Endodermal cell (in vitro differentiated cells): ENCODE measurements at regions not wholly inside any gene's neighbourhood (a gene's known extent, or its start where the extent isn't known, plus 50 kb on each side); places are given as distances from the start of the nearest gene placed in this dataset.

ENCODE experiments used
- DNase-seq: peaks from one replicate; pipeline ENCODE4 v3.0.0-alpha.2; 2017
- H3K27ac ChIP-seq: 2 replicates; pipeline ENCODE4 v1.5.1; 2013; ENCODE audit warnings: mild to moderate bottlenecking, low read depth, low read length, moderate library complexity
- H3K27me3 ChIP-seq: 2 replicates; pipeline ENCODE4 v1.6.1; 2013; ENCODE audit warnings: mild to moderate bottlenecking, low read length, moderate library complexity; ENCODE audit not compliant: insufficient read depth, control insufficient read depth, poor library complexity, severe bottlenecking
- H3K36me3 ChIP-seq: 2 replicates; pipeline ENCODE4 v1.7.0; 2013; ENCODE audit warnings: mild to moderate bottlenecking, low read length, moderate library complexity; ENCODE audit not compliant: control insufficient read depth, insufficient read depth
- H3K4me1 ChIP-seq: one replicate; pipeline ENCODE4 v1.7.0; 2013; ENCODE audit warnings: low read length; ENCODE audit not compliant: control insufficient read depth, insufficient read depth
- H3K4me3 ChIP-seq: 2 replicates; pipeline ENCODE4 v1.5.1; 2013; ENCODE audit warnings: mild to moderate bottlenecking, low read length, moderate library complexity
- H3K9ac ChIP-seq: 2 replicates; pipeline ENCODE4 v1.6.1; 2013; ENCODE audit warnings: mild to moderate bottlenecking, low read length, moderate library complexity; ENCODE audit not compliant: poor library complexity, severe bottlenecking; ENCODE audit errors: extremely low read depth
- H3K9me3 ChIP-seq: 2 replicates; pipeline ENCODE4 v1.6.1; 2013; ENCODE audit warnings: mild to moderate bottlenecking, low read length, moderate library complexity; ENCODE audit not compliant: control insufficient read depth
- H3K27ac Mint-ChIP-seq: 2 replicates; pipeline ENCODE4 v1.8.0; 2020; ENCODE audit warnings: mixed read lengths
- H3K27me3 Mint-ChIP-seq: 2 replicates; pipeline ENCODE4 v1.8.0; 2021; ENCODE audit warnings: mild to moderate bottlenecking, mixed read lengths; ENCODE audit not compliant: insufficient read depth
- H3K36me3 Mint-ChIP-seq: 2 replicates; pipeline ENCODE4 v1.8.0; 2020; ENCODE audit warnings: low read depth, mixed read lengths
- H3K4me1 Mint-ChIP-seq: 2 replicates; pipeline ENCODE4 v1.8.0; 2020; ENCODE audit warnings: mixed read lengths
- H3K4me3 Mint-ChIP-seq: 2 replicates; pipeline ENCODE4 v1.8.0; 2020; ENCODE audit warnings: mild to moderate bottlenecking, moderate library complexity, mixed read lengths
- H3K9me3 Mint-ChIP-seq: 2 replicates; pipeline ENCODE4 v1.8.0; 2020; ENCODE audit warnings: mild to moderate bottlenecking, mixed read lengths
- WGBS, 2 experiments: methylation state at CpG; one replicate each; pipeline versions ENCODE4 v1.1.5 to v1.1.7; 2013; ENCODE audit warnings: missing lambda C conversion rate in 2 of 2, mixed read lengths in 1 of 2; ENCODE audit not compliant: insufficient coverage in 1 of 2, insufficient read length in 1 of 2; 5-methylcytosine and 5-hydroxymethylcytosine counted together
- TF ChIP-seq, protein P1 (sequence below): fragments of 200-600 bp; sonication (generic); conservative IDR thresholded peaks from 2 replicates; pipeline ENCODE4 v1.5.0; 2021; ENCODE audit warnings: antibody characterized with exemption, mild to moderate bottlenecking

DNA sequence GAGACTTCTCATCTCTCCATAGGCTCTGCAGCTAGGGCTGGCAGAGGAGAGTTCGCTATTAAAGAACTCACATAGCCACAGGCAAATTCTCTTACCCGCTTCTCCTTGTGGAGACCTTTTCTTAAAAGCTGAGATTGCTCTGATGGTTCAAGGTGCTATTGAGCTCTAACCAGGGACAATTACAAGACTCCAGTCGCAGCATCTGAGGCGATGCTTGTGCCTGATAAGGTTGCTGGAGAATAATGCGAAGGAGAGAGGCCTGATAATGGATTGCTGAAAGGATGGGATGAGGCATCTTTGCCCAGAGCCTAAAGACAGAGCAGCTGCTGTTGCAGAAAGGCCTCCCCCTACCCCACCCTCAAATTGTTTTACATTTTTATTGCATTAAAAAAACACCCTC is 244.5 kb upstream of the SOX14 start:
- Mint-ChIP-seq H3K36me3 (no peaks in the 10 kb centered on the region), H3K9me3 (no peaks in the 10 kb centered on the region), H3K27me3 (peaks cover 38% of the 10 kb centered on the region), H3K4me3 (no peak overlapping the region), H3K4me1 (no peaks in the 10 kb centered on the region), H3K27ac (no peak overlapping the region)
- 88 to 93% methylated on average over 3 to 5 of the region's 5 CpGs for WGBS, 2 experiments
- no peak overlapping the region for H3K9ac ChIP-seq
- H3K4me1 ChIP-seq, result no peaks in the 10 kb centered on the region
- H3K27me3 ChIP-seq, result no peaks in the 10 kb centered on the region
- TF ChIP-seq, protein P1, sequence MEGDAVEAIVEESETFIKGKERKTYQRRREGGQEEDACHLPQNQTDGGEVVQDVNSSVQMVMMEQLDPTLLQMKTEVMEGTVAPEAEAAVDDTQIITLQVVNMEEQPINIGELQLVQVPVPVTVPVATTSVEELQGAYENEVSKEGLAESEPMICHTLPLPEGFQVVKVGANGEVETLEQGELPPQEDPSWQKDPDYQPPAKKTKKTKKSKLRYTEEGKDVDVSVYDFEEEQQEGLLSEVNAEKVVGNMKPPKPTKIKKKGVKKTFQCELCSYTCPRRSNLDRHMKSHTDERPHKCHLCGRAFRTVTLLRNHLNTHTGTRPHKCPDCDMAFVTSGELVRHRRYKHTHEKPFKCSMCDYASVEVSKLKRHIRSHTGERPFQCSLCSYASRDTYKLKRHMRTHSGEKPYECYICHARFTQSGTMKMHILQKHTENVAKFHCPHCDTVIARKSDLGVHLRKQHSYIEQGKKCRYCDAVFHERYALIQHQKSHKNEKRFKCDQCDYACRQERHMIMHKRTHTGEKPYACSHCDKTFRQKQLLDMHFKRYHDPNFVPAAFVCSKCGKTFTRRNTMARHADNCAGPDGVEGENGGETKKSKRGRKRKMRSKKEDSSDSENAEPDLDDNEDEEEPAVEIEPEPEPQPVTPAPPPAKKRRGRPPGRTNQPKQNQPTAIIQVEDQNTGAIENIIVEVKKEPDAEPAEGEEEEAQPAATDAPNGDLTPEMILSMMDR, result no peak
- H3K36me3 ChIP-seq, result no peaks in the 10 kb centered on the region
- no peak overlapping the region for H3K27ac ChIP-seq
- no peak for DNase-seq
- no peak overlapping the region for H3K4me3 ChIP-seq
- H3K9me3 ChIP-seq, result no peaks in the 10 kb centered on the region

DNA sequence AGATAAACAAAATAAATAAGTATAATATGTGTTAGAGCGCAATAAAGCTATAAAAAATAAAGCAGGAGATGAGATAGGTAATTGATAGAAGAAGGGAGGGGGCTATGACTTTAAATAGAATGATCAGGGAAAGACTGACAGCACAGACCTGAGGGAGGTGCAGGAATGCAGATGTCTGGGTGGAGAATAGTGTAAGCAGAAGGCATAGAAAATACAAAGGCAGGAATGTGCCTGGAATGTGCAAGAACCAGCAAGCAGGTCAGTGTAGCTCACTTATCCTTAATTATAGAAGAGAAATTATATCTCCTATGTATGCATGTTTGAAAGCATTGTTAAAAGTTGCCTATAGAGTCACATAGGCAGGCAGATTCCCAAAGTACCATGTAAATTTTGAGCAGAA is 239.4 kb upstream of the SOX14 start:
- TF ChIP-seq, protein P1, result no peak
- peaks cover 14% of the 10 kb centered on the region for H3K27me3 Mint-ChIP-seq
- H3K9me3 Mint-ChIP-seq, result no peaks in the 10 kb centered on the region
- H3K27ac ChIP-seq, result no peak overlapping the region
- DNase-seq, result no peak
- no peak overlapping the region for H3K4me3 Mint-ChIP-seq
- H3K36me3 Mint-ChIP-seq, result no peaks in the 10 kb centered on the region
- H3K4me3 ChIP-seq, result no peak overlapping the region
- H3K9me3 ChIP-seq, result no peaks in the 10 kb centered on the region
- H3K36me3 ChIP-seq, result no peaks in the 10 kb centered on the region
- peaks cover 10% of the 10 kb centered on the region for H3K4me1 Mint-ChIP-seq
- WGBS, 2 experiments, result 94 to 100% methylated on average over 1 of the region's 1 CpG
- no peak overlapping the region for H3K9ac ChIP-seq
- no peak overlapping the region for H3K27ac Mint-ChIP-seq
- H3K27me3 ChIP-seq, result no peaks in the 10 kb centered on the region
- H3K4me1 ChIP-seq, result no peaks in the 10 kb centered on the region

GRCh38 chr3:137525471-137525870 is 238.6 kb upstream of the SOX14 start:
- TF ChIP-seq, protein P1, result no peak
- Histone ChIP-seq H3K9me3 (no peaks in the 10 kb centered on the region), H3K27ac (no peak overlapping the region), H3K27me3 (no peaks in the 10 kb centered on the region), H3K4me3 (no peak overlapping the region), H3K36me3 (no peaks in the 10 kb centered on the region), H3K9ac (no peak overlapping the region), H3K4me1 (no peaks in the 10 kb centered on the region)
- no peak overlapping the region for H3K4me3 Mint-ChIP-seq
- H3K4me1 Mint-ChIP-seq, result peaks cover 13% of the 10 kb centered on the region
- H3K27ac Mint-ChIP-seq, result no peak overlapping the region
- no peaks in the 10 kb centered on the region for H3K9me3 Mint-ChIP-seq
- H3K36me3 Mint-ChIP-seq, result no peaks in the 10 kb centered on the region
- H3K27me3 Mint-ChIP-seq, result peaks cover 13% of the 10 kb centered on the region
- no peak for DNase-seq
